ENCODE measurements at regions not wholly inside any gene's neighbourhood (a gene's known extent, or its start where the extent isn't known, plus 50 kb on each side); places are given as distances from the start of the nearest gene placed in this dataset.
A peak's percentile ranks its signal among the peaks of the same experiment; 100 is the strongest.

GRCh38 chr14:89017417-89017816 is 193.0 kb downstream of the TTC8 start:
- H3K4me3 Mint-ChIP-seq = no peak overlapping the region
- peaks cover 31% of the 10 kb centered on the region for H3K27me3 Mint-ChIP-seq (ENCODE audit: low read depth)
- H3K4me1 Mint-ChIP-seq (ENCODE audit: low read depth) = no peaks in the 10 kb centered on the region
- H3K9me3 Mint-ChIP-seq = no peaks in the 10 kb centered on the region
- ATAC-seq (no peak), DNase-seq (no peak)
- no peaks in the 10 kb centered on the region for H3K36me3 Mint-ChIP-seq (ENCODE audit: insufficient read depth)

GRCh38 chr14:89022274-89022673 is 197.8 kb downstream of the TTC8 start:
- no peaks in the 10 kb centered on the region for H3K9me3 Mint-ChIP-seq
- H3K27me3 Mint-ChIP-seq (ENCODE audit: low read depth) = peaks cover 55% of the 10 kb centered on the region
- DNase-seq (no peak), ATAC-seq (no peak)
- H3K4me3 Mint-ChIP-seq = no peak overlapping the region
- peaks cover 1% of the 10 kb centered on the region for H3K4me1 Mint-ChIP-seq (ENCODE audit: low read depth)
- H3K36me3 Mint-ChIP-seq (ENCODE audit: insufficient read depth) = no peaks in the 10 kb centered on the region

- no peak overlapping the region for H3K4me3 Mint-ChIP-seq
- no peaks in the 10 kb centered on the region for H3K36me3 Mint-ChIP-seq (ENCODE audit: insufficient read depth)
- H3K27me3 Mint-ChIP-seq (ENCODE audit: low read depth) = peaks cover 69% of the 10 kb centered on the region
- ATAC-seq (no peak), DNase-seq (no peak)
- no peaks in the 10 kb centered on the region for H3K9me3 Mint-ChIP-seq
- peaks cover 6% of the 10 kb centered on the region for H3K4me1 Mint-ChIP-seq (ENCODE audit: low read depth)
Observed at GRCh38 chr14:89024691-89025090, 200.2 kb downstream of the TTC8 start.

- Mint-ChIP-seq H3K4me1 (ENCODE audit: low read depth) (peaks cover 6% of the 10 kb centered on the region), H3K4me3 (no peak overlapping the region), H3K27me3 (ENCODE audit: low read depth) (peaks cover 74% of the 10 kb centered on the region), H3K9me3 (no peaks in the 10 kb centered on the region), H3K36me3 (ENCODE audit: insufficient read depth) (no peaks in the 10 kb centered on the region)
- DNase-seq (no peak), ATAC-seq (no peak)
Observed at GRCh38 chr14:89025561-89026236, 201.2 kb downstream of the TTC8 start.

GRCh38 chr14:89027097-89027740 is 202.8 kb downstream of the TTC8 start:
- peaks cover 67% of the 10 kb centered on the region for H3K27me3 Mint-ChIP-seq (ENCODE audit: low read depth)
- no peaks in the 10 kb centered on the region for H3K36me3 Mint-ChIP-seq (ENCODE audit: insufficient read depth)
- DNase-seq = peak; percentile 48
- H3K4me1 Mint-ChIP-seq (ENCODE audit: low read depth) = peaks cover 6% of the 10 kb centered on the region
- peak overlapping the region; percentile 37 for H3K4me3 Mint-ChIP-seq
- ATAC-seq = peak; percentile 96
- H3K9me3 Mint-ChIP-seq = no peaks in the 10 kb centered on the region

GRCh38 chr14:89028462-89029134 is 204.1 kb downstream of the TTC8 start:
- H3K4me3 Mint-ChIP-seq = no peak overlapping the region
- peaks cover 6% of the 10 kb centered on the region for H3K4me1 Mint-ChIP-seq (ENCODE audit: low read depth)
- H3K9me3 Mint-ChIP-seq = no peaks in the 10 kb centered on the region
- DNase-seq = no peak
- no peak for ATAC-seq
- H3K27me3 Mint-ChIP-seq (ENCODE audit: low read depth) = peaks cover 56% of the 10 kb centered on the region
- H3K36me3 Mint-ChIP-seq (ENCODE audit: insufficient read depth) = no peaks in the 10 kb centered on the region

GRCh38 chr14:89029961-89030694 is 205.7 kb downstream of the TTC8 start:
- H3K9me3 Mint-ChIP-seq = no peaks in the 10 kb centered on the region
- H3K36me3 Mint-ChIP-seq (ENCODE audit: insufficient read depth) = no peaks in the 10 kb centered on the region
- H3K4me1 Mint-ChIP-seq (ENCODE audit: low read depth) = peaks cover 6% of the 10 kb centered on the region
- peaks cover 46% of the 10 kb centered on the region for H3K27me3 Mint-ChIP-seq (ENCODE audit: low read depth)
- ATAC-seq (no peak), DNase-seq (no peak)
- H3K4me3 Mint-ChIP-seq = no peak overlapping the region

- no peaks in the 10 kb centered on the region for H3K36me3 Mint-ChIP-seq (ENCODE audit: insufficient read depth)
- peaks cover 6% of the 10 kb centered on the region for H3K4me1 Mint-ChIP-seq (ENCODE audit: low read depth)
- H3K9me3 Mint-ChIP-seq = no peaks in the 10 kb centered on the region
- ATAC-seq = no peak
- no peak overlapping the region for H3K4me3 Mint-ChIP-seq
- DNase-seq = no peak
- H3K27me3 Mint-ChIP-seq (ENCODE audit: low read depth) = peaks cover 46% of the 10 kb centered on the region
Observed at GRCh38 chr14:89030921-89031320, 206.5 kb downstream of the TTC8 start.

- DNase-seq = no peak
- Mint-ChIP-seq H3K27me3 (ENCODE audit: low read depth) (peaks cover 44% of the 10 kb centered on the region), H3K9me3 (no peaks in the 10 kb centered on the region), H3K36me3 (ENCODE audit: insufficient read depth) (no peaks in the 10 kb centered on the region), H3K4me3 (no peak overlapping the region), H3K4me1 (ENCODE audit: low read depth) (peaks cover 5% of the 10 kb centered on the region)
- ATAC-seq = no peak
Observed at GRCh38 chr14:89032086-89032649, 207.7 kb downstream of the TTC8 start.

GRCh38 chr14:89033756-89034155 is 209.3 kb downstream of the TTC8 start:
- H3K36me3 Mint-ChIP-seq (ENCODE audit: insufficient read depth) = no peaks in the 10 kb centered on the region
- peaks cover 35% of the 10 kb centered on the region for H3K27me3 Mint-ChIP-seq (ENCODE audit: low read depth)
- no peaks in the 10 kb centered on the region for H3K9me3 Mint-ChIP-seq
- DNase-seq = no peak
- no peak overlapping the region for H3K4me3 Mint-ChIP-seq
- ATAC-seq = no peak
- H3K4me1 Mint-ChIP-seq (ENCODE audit: low read depth) = no peaks in the 10 kb centered on the region

GRCh38 chr14:89036371-89036770 is 211.9 kb downstream of the TTC8 start:
- H3K4me3 Mint-ChIP-seq = no peak overlapping the region
- H3K36me3 Mint-ChIP-seq (ENCODE audit: insufficient read depth) = no peaks in the 10 kb centered on the region
- DNase-seq (no peak), ATAC-seq (no peak)
- no peaks in the 10 kb centered on the region for H3K9me3 Mint-ChIP-seq
- peaks cover 9% of the 10 kb centered on the region for H3K4me1 Mint-ChIP-seq (ENCODE audit: low read depth)
- peaks cover 28% of the 10 kb centered on the region for H3K27me3 Mint-ChIP-seq (ENCODE audit: low read depth)

- H3K4me3 Mint-ChIP-seq = no peak overlapping the region
- no peak for ATAC-seq
- H3K27me3 Mint-ChIP-seq (ENCODE audit: low read depth) = peaks cover 26% of the 10 kb centered on the region
- DNase-seq = no peak
- H3K9me3 Mint-ChIP-seq = no peaks in the 10 kb centered on the region
- H3K4me1 Mint-ChIP-seq (ENCODE audit: low read depth) = peaks cover 10% of the 10 kb centered on the region
- no peaks in the 10 kb centered on the region for H3K36me3 Mint-ChIP-seq (ENCODE audit: insufficient read depth)
Observed at GRCh38 chr14:89037065-89037464, 212.6 kb downstream of the TTC8 start.

- Mint-ChIP-seq H3K36me3 (ENCODE audit: insufficient read depth) (no peaks in the 10 kb centered on the region), H3K9me3 (peaks cover 5% of the 10 kb centered on the region), H3K27me3 (ENCODE audit: low read depth) (peaks cover 34% of the 10 kb centered on the region), H3K4me1 (ENCODE audit: low read depth) (peaks cover 10% of the 10 kb centered on the region), H3K4me3 (peak overlapping the region; percentile 76)
- DNase-seq (no peak), ATAC-seq (peak in 1 of 2 donors; percentile 44)
Observed at GRCh38 chr14:89040080-89040459, 215.6 kb downstream of the TTC8 start.

All from activated T-cell treated with anti-CD3 and anti-CD28 coated beads, Interleukin-2, amount 50 U/mL, for 4 hours (primary cell).